ENCODE measurements at regions not wholly inside any gene's neighbourhood (a gene's known extent, or its start where the extent isn't known, plus 50 kb on each side); places are given as distances from the start of the nearest gene placed in this dataset.
"Not testable (repeated sequence)": the region's sequence is repeated elsewhere in the genome, so short reads cannot be mapped to it uniquely, and the experiment has no call there.

DNA sequence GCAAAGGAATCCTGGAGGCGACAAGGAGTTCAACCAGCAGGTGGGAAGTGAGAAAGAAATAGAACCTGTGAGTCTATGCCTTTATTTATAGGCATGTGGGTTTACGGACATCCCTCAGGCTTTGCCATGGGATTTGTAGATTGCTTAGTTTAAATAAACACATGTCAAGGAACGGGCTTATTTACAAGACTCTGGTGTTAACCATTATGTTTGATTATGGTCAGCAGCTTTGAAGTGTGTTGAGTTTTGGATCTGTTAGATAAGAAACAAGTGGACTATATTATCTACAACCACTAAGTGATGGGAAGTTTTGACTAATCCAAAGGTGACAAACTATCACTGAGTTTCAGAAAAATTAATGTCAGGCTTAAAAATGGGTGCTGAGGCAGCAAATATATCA lies 143.2 kb downstream of the SLITRK5 start:
- no peaks in the 10 kb centered on the region for H3F3A ChIP-seq (ENCODE audit: low read length, unreplicated experiment)
- ChIA-PET CTCF (no interaction called here), POLR2A (ENCODE audit: unreplicated experiment) (no interaction called here)
- no peaks in the 10 kb centered on the region for H4K20me1 ChIP-seq (ENCODE audit: low read length)
- no peak overlapping the region for H3K4me3 ChIP-seq (ENCODE audit: low read length)
- intact Hi-C loops (cut with micrococcal nuclease), result no loop called here
- no TSS peak for BruUV-seq (replicated peaks)
- no peak for TF ChIP-seq EZH2 (IDR thresholded peaks at IDR 0.05; ENCODE audit: low read length, unreplicated experiment)
- no peak for TF ChIP-seq EZH2phosphoT487 (IDR thresholded peaks at IDR 0.05; ENCODE audit: borderline replicate concordance, low read length)
- no peak for TF ChIP-seq CTCF (conservative IDR thresholded peaks at IDR 0.05; ENCODE audit: low read depth, low read length)
- no peak overlapping the region for H3K4me2 ChIP-seq (ENCODE audit: low read length)
- no peaks in the 10 kb centered on the region for H3K27me3 ChIP-seq (ENCODE audit: low read length)
- no peaks in the 10 kb centered on the region for H3K4me1 ChIP-seq (ENCODE audit: insufficient read depth, low read length)
- H3K9ac ChIP-seq (ENCODE audit: low read length), result no peak overlapping the region
- H3K79me2 ChIP-seq (ENCODE audit: low read length), result peaks cover 5% of the 10 kb centered on the region
- no peak overlapping the region for H3K27ac ChIP-seq (ENCODE audit: low read length)
- H3K9me2 ChIP-seq (replicated peaks; ENCODE audit: low read length), result no peaks in the 10 kb centered on the region
- no peaks in the 10 kb centered on the region for H3K36me3 ChIP-seq (ENCODE audit: low read depth, low read length)
- DNase-seq (no peak), ATAC-seq (no peak)
- no peak overlapping the region for H2AFZ ChIP-seq (ENCODE audit: low read length)
- H3K9me3 ChIP-seq (ENCODE audit: low read length), result no peaks in the 10 kb centered on the region

DNA sequence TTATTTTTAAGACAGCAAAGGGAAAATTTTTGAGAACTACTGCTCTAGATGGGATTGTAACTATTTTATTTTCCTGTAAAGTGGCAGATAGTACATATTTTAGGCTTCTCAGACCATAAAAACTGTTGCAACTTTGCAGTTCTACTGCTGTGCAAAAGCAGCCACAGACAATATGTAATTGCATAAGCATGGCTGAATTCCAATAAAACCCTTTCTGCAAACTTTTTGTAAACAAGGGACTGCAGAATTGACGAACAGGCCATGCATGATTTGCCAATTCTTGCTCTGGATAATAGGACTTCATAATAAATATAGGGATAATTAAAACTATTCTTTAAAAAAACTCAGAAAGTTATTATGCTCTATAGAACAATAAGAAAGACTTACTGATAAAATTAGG lies 149.1 kb downstream of the SLITRK5 start:
- no peaks in the 10 kb centered on the region for H3F3A ChIP-seq (ENCODE audit: low read length, unreplicated experiment)
- DNase-seq, result no peak
- no peak overlapping the region for H3K4me2 ChIP-seq (ENCODE audit: low read length)
- no peak overlapping the region for H2AFZ ChIP-seq (ENCODE audit: low read length)
- no peaks in the 10 kb centered on the region for H3K79me2 ChIP-seq (ENCODE audit: low read length)
- no peak for TF ChIP-seq EZH2phosphoT487 (IDR thresholded peaks at IDR 0.05; ENCODE audit: borderline replicate concordance, low read length)
- no peak for TF ChIP-seq CTCF (conservative IDR thresholded peaks at IDR 0.05; ENCODE audit: low read depth, low read length)
- TF ChIP-seq EZH2 (IDR thresholded peaks at IDR 0.05; ENCODE audit: low read length, unreplicated experiment), result no peak
- H3K4me1 ChIP-seq (ENCODE audit: insufficient read depth, low read length), result no peaks in the 10 kb centered on the region
- no peaks in the 10 kb centered on the region for H3K36me3 ChIP-seq (ENCODE audit: low read depth, low read length)
- H4K20me1 ChIP-seq (ENCODE audit: low read length), result no peaks in the 10 kb centered on the region
- ChIA-PET POLR2A (ENCODE audit: unreplicated experiment) (no interaction called here), CTCF (no interaction called here)
- H3K27me3 ChIP-seq (ENCODE audit: low read length), result no peaks in the 10 kb centered on the region
- no peak overlapping the region for H3K27ac ChIP-seq (ENCODE audit: low read length)
- intact Hi-C loops (cut with micrococcal nuclease), result no loop called here
- no peak overlapping the region for H3K4me3 ChIP-seq (ENCODE audit: low read length)
- no TSS peak for BruUV-seq (replicated peaks)
- no peak overlapping the region for H3K9ac ChIP-seq (ENCODE audit: low read length)
- H3K9me3 ChIP-seq (ENCODE audit: low read length), result no peaks in the 10 kb centered on the region
- no peak for ATAC-seq
- no peaks in the 10 kb centered on the region for H3K9me2 ChIP-seq (replicated peaks; ENCODE audit: low read length)

GRCh38 chr13:87821512-87821911 lies 150.3 kb downstream of the SLITRK5 start:
- DNase-seq (no peak), ATAC-seq (no peak)
- no peaks in the 10 kb centered on the region for H3K9me3 ChIP-seq (ENCODE audit: low read length)
- no peaks in the 10 kb centered on the region for H3K27me3 ChIP-seq (ENCODE audit: low read length)
- no peak overlapping the region for H3K4me2 ChIP-seq (ENCODE audit: low read length)
- H3K9me2 ChIP-seq (replicated peaks; ENCODE audit: low read length), result no peaks in the 10 kb centered on the region
- H3K36me3 ChIP-seq (ENCODE audit: low read depth, low read length), result no peaks in the 10 kb centered on the region
- H3K79me2 ChIP-seq (ENCODE audit: low read length), result no peaks in the 10 kb centered on the region
- 0 out of 2 replicates have a peak overlapping the region, but pooled peaks have one; percentile 30 for H2AFZ ChIP-seq (ENCODE audit: low read length)
- no peak for TF ChIP-seq EZH2 (IDR thresholded peaks at IDR 0.05; ENCODE audit: low read length, unreplicated experiment)
- no peak for TF ChIP-seq EZH2phosphoT487 (IDR thresholded peaks at IDR 0.05; ENCODE audit: borderline replicate concordance, low read length)
- no peak for TF ChIP-seq CTCF (conservative IDR thresholded peaks at IDR 0.05; ENCODE audit: low read depth, low read length)
- no peak overlapping the region for H3K9ac ChIP-seq (ENCODE audit: low read length)
- ChIA-PET POLR2A (ENCODE audit: unreplicated experiment) (no interaction called here), CTCF (no interaction called here)
- H4K20me1 ChIP-seq (ENCODE audit: low read length), result no peaks in the 10 kb centered on the region
- H3F3A ChIP-seq (ENCODE audit: low read length, unreplicated experiment), result no peaks in the 10 kb centered on the region
- intact Hi-C loops (cut with micrococcal nuclease), result no loop called here
- H3K4me3 ChIP-seq (ENCODE audit: low read length), result no peak overlapping the region
- BruUV-seq (replicated peaks), result no TSS peak
- no peak overlapping the region for H3K27ac ChIP-seq (ENCODE audit: low read length)
- no peaks in the 10 kb centered on the region for H3K4me1 ChIP-seq (ENCODE audit: insufficient read depth, low read length)

DNA sequence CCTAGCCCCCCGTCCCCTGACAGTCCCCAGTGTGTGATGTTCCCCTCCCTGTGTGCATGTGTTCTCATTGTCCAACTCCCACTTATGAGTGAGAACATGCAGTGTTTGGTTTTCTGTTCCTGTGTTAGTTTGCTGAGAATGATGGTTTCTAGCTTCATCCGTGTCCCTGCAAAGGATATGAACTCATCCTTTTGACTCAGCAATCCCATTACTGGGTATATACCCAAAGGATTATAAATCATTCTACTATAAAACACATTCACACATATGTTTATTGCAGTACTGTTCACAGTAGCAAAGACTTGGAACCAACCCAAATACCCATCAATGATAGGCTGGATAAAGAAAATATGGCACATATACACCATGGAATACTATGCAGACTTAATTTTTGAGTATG lies 155.1 kb downstream of the SLITRK5 start:
- H3K9ac ChIP-seq (ENCODE audit: low read length); H3K4me2 ChIP-seq (ENCODE audit: low read length); H3K4me1 ChIP-seq (ENCODE audit: insufficient read depth, low read length); H3K4me3 ChIP-seq (ENCODE audit: low read length); H3K9me3 ChIP-seq (ENCODE audit: low read length); BruUV-seq (replicated peaks); H3K36me3 ChIP-seq (ENCODE audit: low read depth, low read length); H3K9me2 ChIP-seq (replicated peaks; ENCODE audit: low read length); H4K20me1 ChIP-seq (ENCODE audit: low read length); H2AFZ ChIP-seq (ENCODE audit: low read length); intact Hi-C loops (cut with micrococcal nuclease); H3F3A ChIP-seq (ENCODE audit: low read length, unreplicated experiment); H3K79me2 ChIP-seq (ENCODE audit: low read length); CTCF ChIA-PET; H3K27me3 ChIP-seq (ENCODE audit: low read length): not testable (repeated sequence)
- POLR2A ChIA-PET (ENCODE audit: unreplicated experiment), result interaction anchor here (0.6 kb wide), 1 partner anchor 770 kb away, joined by 5 read pairs; no protein-coding TSS in a partner anchor
- ATAC-seq, result peak; percentile 75
- peak; percentile 33 for DNase-seq
- 0 out of 2 replicates have a peak overlapping the region, but pooled peaks have one; percentile 16 for H3K27ac ChIP-seq (ENCODE audit: low read length)
